Activated CD8-positive, alpha-beta T cell treated with anti-CD3 and anti-CD28 coated beads for 36 hours (primary cell): ENCODE measurements at regions not wholly inside any gene's neighbourhood (a gene's known extent, or its start where the extent isn't known, plus 50 kb on each side); places are given as distances from the start of the nearest gene placed in this dataset.
A peak's percentile ranks its signal among the peaks of the same experiment; 100 is the strongest.

Experiments
- ATAC-seq: fragments of 200-7000 bp; cut with Tn5 transposase; one replicate; pipeline ENCODE4 v1.10.0; 2021; ENCODE audit warnings: mild to moderate bottlenecking, moderate library complexity
- CTCF ChIA-PET: fragments of 350-600 bp; sonication (Branson Sonifier 250); formaldehyde crosslinking; loops from one replicate; lab custom pipeline; 2021; ENCODE audit warnings: antibody characterized with exemption; lab: Charles Lee
- POLR2A ChIA-PET: fragments of 350-600 bp; sonication (Branson Sonifier 250); formaldehyde crosslinking; loops from one replicate; lab custom pipeline; 2021; ENCODE audit warnings: antibody characterized with exemption; lab: Charles Lee
- DNase-seq: peaks from one replicate; pipeline ENCODE4 v3.0.0-alpha.2; 2020
- H3K27ac Mint-ChIP-seq: one replicate; pipeline ENCODE4 v1.8.0; 2021; ENCODE audit warnings: mild to moderate bottlenecking, mixed read lengths
- H3K27me3 Mint-ChIP-seq: one replicate; pipeline ENCODE4 v1.8.0; 2021; ENCODE audit warnings: mixed read lengths
- H3K36me3 Mint-ChIP-seq: one replicate; pipeline ENCODE4 v1.8.0; 2021; ENCODE audit warnings: low read depth, mixed read lengths
- H3K4me1 Mint-ChIP-seq: one replicate; pipeline ENCODE4 v1.8.0; 2021; ENCODE audit warnings: low read depth, mixed read lengths
- H3K4me3 Mint-ChIP-seq: one replicate; pipeline ENCODE4 v1.8.0; 2021; ENCODE audit warnings: mild to moderate bottlenecking, moderate library complexity, mixed read lengths
- H3K9me3 Mint-ChIP-seq: one replicate; pipeline ENCODE4 v1.8.0; 2021; ENCODE audit warnings: mixed read lengths
- CTCF ChIP-seq: fragments of 200-600 bp; IDR thresholded peaks from one replicate; pipeline ENCODE4 v1.8.0; 2022; ENCODE audit warnings: antibody characterized with exemption, mild to moderate bottlenecking
- intact Hi-C: fragments of 100-400 bp; cut with micrococcal nuclease; formaldehyde crosslinking; loops from one replicate; pipeline ENCODE4 v1.10.0; 2022

- Mint-ChIP-seq H3K27me3 (no peaks in the 10 kb centered on the region), H3K4me1 (peaks cover 33% of the 10 kb centered on the region), H3K27ac (peak overlapping the region; percentile 89), H3K4me3 (peak overlapping the region; percentile 65), H3K36me3 (peaks cover 3% of the 10 kb centered on the region), H3K9me3 (peaks cover under 1% of the 10 kb centered on the region)
- ATAC-seq (peak; percentile 3), DNase-seq (no peak)
- ChIA-PET POLR2A (interaction anchor here (1.2 kb wide), 1 partner anchor 16 kb away, joined by 5 read pairs; no protein-coding TSS in a partner anchor), CTCF (interaction anchor here (1.7 kb wide), 1 partner anchor 44 kb away, joined by 5 read pairs; no protein-coding TSS in a partner anchor)
- intact Hi-C loops = loop anchor here (2.0 to 10.0 kb wide), 2 partner anchors 46 to 86 kb away; no protein-coding TSS in a partner anchor
- TF ChIP-seq CTCF = no peak
Measured at GRCh38 chrX:15158350-15158735, 111.5 kb downstream of the ASB9 start.

DNA sequence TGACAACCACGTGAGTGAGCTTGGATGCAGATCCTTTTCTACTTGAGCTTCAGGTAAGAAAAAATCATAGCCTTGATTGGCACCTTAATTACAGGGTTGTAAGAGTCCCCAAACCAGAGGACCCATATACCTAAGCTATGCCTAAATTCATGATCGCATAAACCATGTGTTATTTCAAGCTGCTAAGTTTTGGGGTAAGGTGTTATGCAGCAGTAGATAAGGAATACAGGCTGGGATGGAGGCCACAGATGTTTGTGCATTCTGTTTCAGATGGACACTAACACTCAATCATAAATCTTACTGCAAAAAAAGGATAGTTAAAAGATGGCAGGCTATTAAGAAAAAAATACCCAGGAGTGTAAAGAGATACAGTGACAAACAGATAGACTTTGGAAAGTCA lies 112.3 kb downstream of the ASB9 start:
- POLR2A ChIA-PET = no interaction called here
- ATAC-seq = no peak
- H3K27me3 Mint-ChIP-seq = no peaks in the 10 kb centered on the region
- intact Hi-C loops = loop anchor here (2.0 to 10.0 kb wide), 2 partner anchors 47 to 87 kb away; no protein-coding TSS in a partner anchor
- H3K9me3 Mint-ChIP-seq = peaks cover 3% of the 10 kb centered on the region
- CTCF ChIA-PET = interaction anchor here (0.7 to 1.7 kb wide), 2 partner anchors 12 to 45 kb away, joined by 3 to 5 read pairs; no protein-coding TSS in a partner anchor
- no peak overlapping the region for H3K4me3 Mint-ChIP-seq
- peaks cover 3% of the 10 kb centered on the region for H3K36me3 Mint-ChIP-seq
- H3K27ac Mint-ChIP-seq = no peak overlapping the region
- TF ChIP-seq CTCF = no peak
- H3K4me1 Mint-ChIP-seq = peaks cover 36% of the 10 kb centered on the region
- DNase-seq = no peak

DNA sequence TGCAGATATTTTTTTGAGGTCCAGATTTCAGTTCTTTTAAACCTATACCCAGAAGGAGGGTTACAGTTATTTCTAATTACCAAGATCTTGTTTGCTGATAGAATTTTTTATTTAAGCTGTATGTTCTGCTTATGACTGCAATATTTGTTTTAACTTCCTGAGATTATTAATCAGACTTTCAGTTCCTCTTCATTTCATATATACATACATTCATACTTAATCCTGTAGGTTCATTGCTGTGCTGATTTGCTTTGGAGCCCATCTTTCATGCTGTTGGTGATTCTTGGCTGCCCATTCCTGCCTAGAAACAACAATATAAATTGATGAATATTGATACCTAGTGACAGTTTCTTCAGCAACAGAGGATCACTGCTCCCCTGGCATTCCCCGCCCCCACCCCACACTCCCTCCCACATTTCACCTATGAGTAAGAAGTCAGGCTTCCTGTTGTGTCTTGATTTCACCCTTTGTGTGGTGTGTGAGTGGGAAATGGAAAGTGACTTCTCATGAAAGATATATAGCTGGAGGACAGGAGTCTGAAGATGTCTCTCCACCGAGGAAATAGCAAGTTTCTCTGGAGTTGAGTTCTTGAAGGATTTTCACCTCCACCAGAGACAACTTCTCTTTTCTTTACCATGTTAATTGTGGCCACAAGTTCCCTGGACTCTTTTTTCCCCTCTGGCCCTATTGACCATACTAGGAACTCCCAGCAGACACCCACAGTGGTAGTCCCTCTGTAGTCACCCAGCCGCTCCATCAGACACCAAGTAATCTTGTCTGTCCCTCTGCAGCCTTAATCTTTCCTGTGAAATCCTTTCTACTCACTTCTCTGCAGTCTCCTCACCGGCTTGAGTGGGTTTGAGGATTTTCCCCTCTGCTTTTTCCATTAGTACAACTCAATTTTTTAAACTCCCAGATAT lies 118.4 kb downstream of the ASB9 start:
- DNase-seq = peak; percentile 48
- intact Hi-C loops = loop anchor here (10.0 kb wide), 1 partner anchor 93 kb away; no protein-coding TSS in a partner anchor
- Mint-ChIP-seq H3K36me3 (peaks cover 1% of the 10 kb centered on the region), H3K4me3 (peak overlapping the region; percentile 46), H3K4me1 (peaks cover 24% of the 10 kb centered on the region), H3K27me3 (no peaks in the 10 kb centered on the region), H3K9me3 (peaks cover 3% of the 10 kb centered on the region), H3K27ac (peak overlapping the region; percentile 88)
- POLR2A ChIA-PET = no interaction called here
- CTCF ChIA-PET = interaction anchor here (1.0 to 3.6 kb wide), 2 partner anchors 8 to 51 kb away, joined by 3 to 19 read pairs; no protein-coding TSS in a partner anchor
- TF ChIP-seq CTCF = no peak
- peak; percentile 95 for ATAC-seq

- no peak overlapping the region for H3K4me3 Mint-ChIP-seq
- peaks cover under 1% of the 10 kb centered on the region for H3K27me3 Mint-ChIP-seq
- peaks cover 24% of the 10 kb centered on the region for H3K4me1 Mint-ChIP-seq
- H3K27ac Mint-ChIP-seq = no peak overlapping the region
- no peak for TF ChIP-seq CTCF
- DNase-seq (no peak), ATAC-seq (no peak)
- POLR2A ChIA-PET = no interaction called here
- peaks cover 1% of the 10 kb centered on the region for H3K36me3 Mint-ChIP-seq
- H3K9me3 Mint-ChIP-seq = peaks cover 3% of the 10 kb centered on the region
- intact Hi-C loops = loop anchor here (10.0 kb wide), 1 partner anchor 94 kb away; no protein-coding TSS in a partner anchor
- CTCF ChIA-PET = interaction anchor here (3.6 kb wide), 1 partner anchor 7 kb away, joined by 19 read pairs; no protein-coding TSS in a partner anchor
Measured at GRCh38 chrX:15150586-15150985, 119.3 kb downstream of the ASB9 start.

DNA sequence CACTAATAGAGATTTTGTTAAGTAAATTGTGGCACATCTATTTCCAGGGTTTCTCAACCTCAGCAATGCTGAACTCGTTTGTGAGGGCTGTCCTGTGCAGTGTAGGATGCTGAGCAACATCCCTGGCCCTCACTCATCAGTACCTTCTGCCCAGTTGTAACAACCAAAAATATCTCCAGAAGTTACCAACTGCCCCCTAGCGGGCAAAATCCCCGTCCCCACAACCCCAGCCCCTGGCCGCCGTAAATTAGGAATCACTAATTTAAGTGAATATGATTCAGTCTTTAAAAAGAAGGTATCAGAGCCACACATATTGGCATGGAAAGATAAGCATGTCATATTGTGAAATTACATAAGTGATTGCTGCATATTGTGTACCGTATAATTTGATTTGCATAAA lies 123.4 kb downstream of the ASB9 start:
- CTCF ChIA-PET = no interaction called here
- H3K36me3 Mint-ChIP-seq = no peaks in the 10 kb centered on the region
- intact Hi-C loops = loop anchor here (10.0 kb wide), 1 partner anchor 1052 kb away; no protein-coding TSS in a partner anchor
- H3K9me3 Mint-ChIP-seq = no peaks in the 10 kb centered on the region
- peak; percentile 39 for DNase-seq
- TF ChIP-seq CTCF = peak; percentile 43
- POLR2A ChIA-PET = no interaction called here
- no peak overlapping the region for H3K4me3 Mint-ChIP-seq
- no peak for ATAC-seq
- peaks cover 29% of the 10 kb centered on the region for H3K4me1 Mint-ChIP-seq
- H3K27ac Mint-ChIP-seq = no peak overlapping the region
- H3K27me3 Mint-ChIP-seq = peaks cover 2% of the 10 kb centered on the region
